HG03571 (cell line): ENCODE measurements at regions not wholly inside any gene's neighbourhood (a gene's known extent, or its start where the extent isn't known, plus 50 kb on each side); places are given as distances from the start of the nearest gene placed in this dataset.
"Not testable (repeated sequence)": the region's sequence is repeated elsewhere in the genome, so short reads cannot be mapped to it uniquely, and the experiment has no call there.

Experiments
- ATAC-seq: cut with Tn5 transposase; IDR thresholded peaks from one replicate; pipeline ENCODE4 v1.9.1; 2021; ENCODE audit not compliant: unreplicated experiment

- ATAC-seq = no peak
These were observed 130.9 kb downstream of the TES start for GRCh38 chr7:116340943-116341907.

DNA sequence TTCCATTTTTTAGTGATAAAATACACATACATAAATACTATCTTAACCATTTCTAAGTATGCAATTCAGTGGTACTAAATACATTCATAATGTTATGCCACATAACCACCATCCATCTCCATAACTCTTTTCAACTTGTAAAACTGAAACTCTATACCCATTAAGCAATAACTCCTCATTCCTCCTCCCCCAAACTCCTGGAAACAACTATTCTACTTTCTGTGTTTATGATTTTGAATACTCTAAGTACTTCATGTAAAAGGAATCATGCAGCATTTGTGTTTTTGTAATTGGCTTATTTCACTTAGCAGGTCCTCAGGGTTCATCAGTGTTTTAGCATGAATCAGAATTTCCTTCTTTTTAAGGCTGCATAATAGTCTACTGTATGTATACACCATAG is 131.8 kb downstream of the TES start:
- no peak for ATAC-seq

DNA sequence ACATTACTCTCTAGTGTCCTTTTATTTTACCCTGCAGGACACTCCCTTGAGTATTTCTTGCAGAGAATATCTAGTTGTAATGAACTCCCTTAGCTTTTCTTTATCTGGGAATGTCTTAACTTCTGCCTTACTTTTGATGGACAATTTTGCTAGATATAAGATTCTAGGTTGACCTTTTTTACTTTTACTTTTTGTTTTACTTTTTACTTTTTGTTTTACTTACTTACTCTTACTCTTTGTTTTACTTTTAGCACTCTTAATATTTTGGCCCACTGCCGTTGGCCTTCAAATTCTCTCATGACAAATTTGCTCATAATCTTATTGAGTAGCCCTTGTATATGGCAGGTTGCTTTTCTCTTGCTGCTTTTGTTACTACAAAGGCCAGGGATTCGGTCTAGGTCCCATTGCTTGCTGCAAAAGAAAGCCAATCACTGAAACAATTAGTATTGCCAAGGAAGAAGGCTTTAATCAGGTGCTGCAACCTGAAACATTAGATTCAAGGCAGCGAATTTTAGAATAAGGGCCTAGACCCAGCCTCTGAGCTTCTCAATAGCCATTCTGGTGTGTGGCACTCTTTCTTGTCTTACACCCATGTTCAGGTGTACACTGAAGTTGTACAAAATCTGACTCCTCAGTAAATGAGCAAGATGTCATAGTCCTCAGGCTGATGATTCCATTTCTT is 137.0 kb downstream of the TES start:
- no peak for ATAC-seq

- no peak for ATAC-seq
These were observed 138.0 kb downstream of the TES start for GRCh38 chr7:116348346-116348745.

DNA sequence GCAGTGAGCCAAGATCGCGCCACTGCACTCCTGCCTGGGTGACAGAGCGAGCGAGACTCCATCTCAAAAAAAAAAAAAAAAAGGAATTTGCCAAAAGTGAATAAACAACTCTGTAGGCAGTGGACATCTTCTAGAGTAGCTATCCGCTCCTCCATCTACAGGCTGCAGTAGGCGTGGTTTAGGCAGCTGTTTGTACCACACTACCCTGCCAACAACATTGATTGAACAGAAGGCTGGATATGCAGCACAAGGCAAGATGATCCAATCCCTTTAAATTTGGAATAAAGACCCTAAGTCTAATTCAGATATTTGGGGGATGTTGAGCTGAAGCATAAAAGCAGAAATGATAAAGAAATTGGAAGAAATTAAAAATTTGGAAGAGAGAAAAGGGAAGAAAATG is 141.6 kb downstream of the TES start:
- no peak for ATAC-seq

- no peak for ATAC-seq
These were observed 143.3 kb downstream of the TES start for GRCh38 chr7:116353647-116354046.

DNA sequence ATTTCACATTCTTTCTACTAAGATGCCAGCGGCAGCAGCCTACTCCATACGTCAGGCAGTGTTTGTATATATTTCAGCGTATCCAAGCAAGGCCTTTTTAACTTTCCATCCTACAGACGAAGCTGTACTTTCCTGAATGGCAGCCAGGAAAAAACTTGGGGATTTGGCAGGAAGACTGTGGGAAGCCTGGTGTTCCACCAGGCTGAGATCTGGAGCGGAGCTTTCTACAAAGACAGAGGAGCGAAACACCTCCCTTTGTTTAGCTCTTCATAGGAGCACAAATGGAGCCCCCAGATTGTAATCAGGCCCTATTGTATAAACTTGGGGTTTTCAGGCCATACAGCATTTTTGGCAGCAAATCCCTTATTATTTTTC is 143.8 kb downstream of the TES start:
- no peak for ATAC-seq

DNA sequence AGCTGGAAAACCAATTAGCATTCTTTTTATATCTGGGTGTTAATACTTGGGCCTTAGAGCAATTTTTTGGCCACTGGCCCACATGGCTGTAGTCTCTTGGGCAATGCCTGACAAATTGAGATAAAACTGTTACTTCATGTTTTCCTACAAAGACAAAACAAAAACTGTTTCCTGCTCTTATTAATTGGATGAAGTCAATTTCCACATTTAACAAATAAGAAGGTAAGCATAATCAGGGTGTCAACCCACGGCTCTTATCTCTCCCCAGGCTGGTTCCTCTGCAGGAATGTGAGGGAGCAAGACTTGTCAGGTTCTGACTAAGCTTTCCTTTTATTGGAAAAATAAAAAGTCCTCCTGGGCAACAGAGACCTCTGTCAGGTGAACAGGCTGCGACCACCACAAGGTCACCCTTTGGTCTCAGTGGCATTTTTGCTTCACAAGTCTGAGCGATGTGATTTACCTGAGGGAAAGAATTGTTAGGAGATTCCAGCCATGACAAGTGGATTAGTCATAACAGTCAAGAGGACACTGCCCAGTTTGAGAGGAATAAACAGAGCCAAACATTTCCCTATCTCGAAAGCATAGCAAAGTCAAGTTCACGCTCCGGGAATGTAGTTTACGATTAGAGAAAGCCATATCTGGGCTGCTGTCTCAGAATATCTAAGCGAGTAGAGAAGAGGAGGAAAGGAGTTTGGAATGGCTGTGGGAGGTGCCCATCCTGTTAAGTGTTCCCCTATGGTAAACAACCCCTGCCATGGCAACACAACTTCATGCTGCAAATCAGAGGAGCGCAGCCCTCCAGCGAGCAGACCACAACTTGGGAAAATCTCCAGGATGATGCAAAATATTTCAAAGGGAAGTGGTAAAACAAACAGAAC is 144.4 kb downstream of the TES start:
- ATAC-seq = no peak

- ATAC-seq = no peak
These were observed 144.1 kb upstream of the CAV2 start for GRCh38 chr7:116355424-116355765.

- ATAC-seq = no peak
These were observed 143.1 kb upstream of the CAV2 start for GRCh38 chr7:116356333-116356965.

DNA sequence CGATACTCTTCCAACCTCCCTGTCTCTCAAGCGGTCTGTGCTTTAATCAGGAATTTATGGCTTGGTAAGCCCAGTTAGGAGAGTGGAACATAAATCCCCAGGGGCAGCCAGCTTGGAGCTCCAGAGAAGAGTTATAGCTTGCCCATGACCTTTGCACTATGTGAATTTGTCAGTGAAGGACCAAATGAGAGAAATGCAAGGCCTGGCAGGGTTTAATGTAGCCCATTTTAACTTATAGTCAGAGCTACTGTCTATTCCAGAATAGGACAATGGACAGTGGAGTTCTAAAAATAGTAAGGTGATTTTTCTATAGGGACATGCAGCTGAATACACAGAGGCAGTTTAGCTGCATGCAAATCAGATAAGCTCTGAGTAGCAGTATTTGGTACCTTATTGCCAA is 142.6 kb upstream of the CAV2 start:
- ATAC-seq = no peak

DNA sequence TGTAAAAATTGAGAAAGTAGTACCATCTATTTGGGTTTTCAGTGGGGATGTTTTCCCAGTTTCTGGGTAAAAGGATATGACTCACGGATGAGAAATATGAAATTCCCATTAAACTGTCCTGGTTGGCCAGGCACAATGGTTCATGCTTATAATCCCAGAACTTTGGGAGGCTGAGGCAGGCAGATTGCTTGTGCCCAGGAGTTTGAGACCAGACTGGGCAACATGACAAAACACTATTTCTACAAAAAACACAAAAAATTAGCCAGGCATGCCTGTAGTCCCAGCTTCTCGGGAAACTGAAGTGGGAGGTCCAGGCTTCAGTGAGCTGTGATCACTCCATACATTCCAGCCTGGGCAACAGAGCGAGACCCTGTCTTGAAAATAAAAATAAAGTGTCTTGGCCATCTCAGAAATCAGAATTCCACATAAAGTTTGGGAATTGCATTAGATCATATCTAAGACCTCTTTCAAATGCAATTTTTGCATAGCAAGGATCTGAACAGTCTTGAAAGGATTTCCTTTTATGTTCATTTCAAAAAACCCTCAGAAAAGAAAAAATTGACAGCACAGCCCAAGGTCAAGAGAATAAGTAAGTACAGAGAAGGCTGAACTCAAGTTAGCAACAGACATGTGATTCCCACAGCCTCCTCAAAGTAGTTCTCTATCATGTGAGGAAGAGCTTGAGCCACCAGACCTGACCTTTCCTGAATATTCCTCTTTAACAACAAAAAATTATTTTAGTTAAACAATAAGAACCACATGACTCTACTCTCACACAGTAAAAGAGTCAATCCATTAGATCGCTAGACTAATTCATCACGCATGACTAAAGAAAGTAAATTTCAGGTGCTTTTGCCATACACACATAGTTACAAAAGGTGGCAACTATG is 141.5 kb upstream of the CAV2 start:
- no peak for ATAC-seq

GRCh38 chr7:116361767-116362166 is 137.8 kb upstream of the CAV2 start:
- no peak for ATAC-seq

DNA sequence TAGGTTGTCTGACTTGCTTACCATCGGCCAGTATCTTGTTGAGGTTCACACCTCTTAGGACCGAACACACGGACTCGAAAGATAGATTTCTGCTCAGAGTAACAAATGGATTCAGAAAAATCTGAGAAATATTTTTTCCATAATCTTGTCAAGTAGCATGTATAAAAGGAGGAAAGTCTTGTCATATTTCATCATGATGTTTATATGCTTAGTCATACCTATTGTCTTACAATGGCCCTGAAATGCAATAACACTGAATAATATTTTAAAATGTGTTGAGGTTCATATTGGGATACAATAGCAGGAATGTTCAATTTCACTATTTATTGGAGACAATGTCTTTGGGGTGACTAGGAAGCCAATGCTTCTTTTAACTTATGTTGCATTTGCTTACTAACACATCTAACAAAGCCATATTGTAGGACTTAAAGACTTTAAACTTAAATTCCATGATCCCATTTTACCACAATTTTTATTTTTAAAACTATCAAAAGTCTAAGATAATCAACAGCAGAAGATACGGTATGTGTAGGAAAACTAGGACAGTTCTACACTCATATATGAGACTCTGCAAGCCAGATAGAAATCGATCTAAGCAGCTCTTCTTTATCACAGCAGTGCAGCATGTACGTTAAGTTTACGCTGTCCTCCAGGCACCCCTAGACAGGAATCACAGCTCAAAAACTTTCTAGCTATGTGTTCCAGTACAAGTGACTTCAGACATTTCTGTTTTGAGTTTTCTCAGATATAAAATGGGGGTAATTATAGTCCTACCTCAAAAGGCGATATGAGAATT is 135.7 kb upstream of the CAV2 start:
- no peak for ATAC-seq

DNA sequence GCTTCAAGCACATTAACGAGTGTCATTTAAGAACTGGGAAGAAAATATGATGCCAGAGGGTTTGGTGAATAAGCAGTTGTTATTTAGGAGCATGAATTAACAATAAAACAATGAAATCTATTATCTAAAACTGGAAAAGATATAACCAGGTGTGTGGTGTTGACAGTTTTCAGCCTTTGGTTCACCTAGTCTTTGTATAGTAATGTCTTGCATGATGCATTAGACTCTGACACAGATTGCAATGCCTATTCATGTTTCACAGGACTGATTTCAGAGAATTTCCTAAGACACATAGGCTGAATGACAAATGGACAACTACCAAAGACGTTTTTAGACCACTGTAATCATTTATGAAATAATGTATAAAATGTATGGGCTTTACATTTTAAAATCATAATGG is 135.1 kb upstream of the CAV2 start:
- ATAC-seq = no peak

- no peak for ATAC-seq
These were observed 133.7 kb upstream of the CAV2 start for GRCh38 chr7:116365797-116366196.

DNA sequence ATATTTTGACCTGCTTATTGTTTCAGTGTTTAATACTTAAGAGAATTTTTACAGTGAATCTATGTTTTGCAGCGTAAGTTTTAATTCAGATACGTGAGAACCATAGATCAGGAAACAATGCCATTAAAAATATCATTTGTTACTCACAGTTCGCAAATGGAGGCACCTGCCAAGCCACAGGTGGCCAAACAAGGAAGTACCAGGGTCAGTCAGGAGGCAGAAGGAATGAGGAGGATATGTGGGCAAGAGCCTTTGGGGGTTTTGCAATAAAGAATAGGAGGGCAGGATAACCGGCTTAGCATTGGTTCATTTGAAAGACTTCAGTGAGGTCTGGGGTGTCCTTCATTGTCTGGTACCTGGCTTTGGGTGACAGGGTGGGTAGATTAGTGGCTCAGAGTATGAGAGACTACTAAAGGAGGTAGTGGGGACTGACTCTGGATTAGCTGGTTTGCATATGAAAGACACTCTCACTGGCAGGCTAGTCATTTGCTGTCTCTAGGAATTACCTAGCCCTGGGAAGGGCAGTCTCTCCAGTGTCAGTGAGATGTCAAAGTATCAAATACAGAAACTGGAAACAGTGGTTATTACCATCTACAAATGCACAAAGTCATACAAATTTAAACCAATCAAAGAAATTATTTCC is 132.2 kb upstream of the CAV2 start:
- no peak for ATAC-seq

- no peak for ATAC-seq
These were observed 130.6 kb upstream of the CAV2 start for GRCh38 chr7:116368965-116369364.

DNA sequence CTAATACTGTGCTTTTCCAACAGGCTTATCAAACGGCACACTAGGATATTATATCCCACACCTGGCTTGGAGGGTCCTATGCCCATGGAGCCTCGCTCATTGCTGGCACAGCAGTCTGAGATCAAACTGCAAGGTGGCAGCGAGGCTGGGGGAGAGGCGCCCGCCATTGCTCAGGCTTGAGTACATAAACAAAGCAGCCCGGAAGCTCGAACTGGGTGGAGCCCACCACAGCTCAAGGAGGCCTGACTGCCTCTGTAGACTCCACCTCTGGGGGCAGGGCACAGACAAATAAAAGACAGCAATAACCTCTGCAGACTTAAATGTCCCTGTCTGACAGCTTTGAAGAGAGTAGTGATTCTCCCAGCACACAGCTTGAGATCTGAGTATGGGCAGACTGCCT is 128.0 kb upstream of the CAV2 start:
- not testable (repeated sequence) for ATAC-seq
